K562 (cell line): ENCODE measurements at regions not wholly inside any gene's neighbourhood (a gene's known extent, or its start where the extent isn't known, plus 50 kb on each side); places are given as distances from the start of the nearest gene placed in this dataset.
"Not testable (repeated sequence)": the region's sequence is repeated elsewhere in the genome, so short reads cannot be mapped to it uniquely, and the experiment has no call there.

ENCODE experiments used
- BCOR ChIP-seq: fragments of 450-650 bp; IDR thresholded peaks from 2 replicates; pipeline ENCODE4 v1.6.1; 2016
- CCNT2 ChIP-seq: IDR thresholded peaks from 2 replicates; pipeline ENCODE4 v1.6.1; 2011; ENCODE audit warnings: borderline replicate concordance, low read depth, mild to moderate bottlenecking, moderate library complexity, mixed read lengths, low read length; ENCODE audit not compliant: insufficient read length; ENCODE audit errors: extremely low read depth
- CXXC5 ChIP-seq: fragments of 250-450 bp; sonication (Bioruptor Pico); IDR thresholded peaks from 2 replicates; pipeline ENCODE4 v1.8.0; 2022; ENCODE audit warnings: inconsistent platforms, mild to moderate bottlenecking, moderate library complexity
- EP400 ChIP-seq: fragments of 450-650 bp; IDR thresholded peaks from 2 replicates; pipeline ENCODE4 v1.6.1; 2017; ENCODE audit warnings: antibody characterized with exemption, mild to moderate bottlenecking, moderate library complexity
- FOSL1 ChIP-seq: fragments of 200-800 bp; sonication (Bioruptor generic); conservative IDR thresholded peaks from 2 replicates; pipeline ENCODE4 v1.6.1; 2016; ENCODE audit warnings: missing genetic modification characterization, missing compliant biosample characterization
- GATA2 ChIP-seq: sonication (generic); formaldehyde crosslinking; IDR thresholded peaks from 2 replicates; pipeline ENCODE4 v1.4.0; 2020; ENCODE audit warnings: mild to moderate bottlenecking, missing genetic modification reagents
- L3MBTL2 ChIP-seq: fragments of 450-650 bp; IDR thresholded peaks from 2 replicates; pipeline ENCODE4 v1.6.1; 2016; ENCODE audit warnings: mild to moderate bottlenecking, moderate library complexity
- LARP7 ChIP-seq: fragments of 450-650 bp; IDR thresholded peaks from 2 replicates; pipeline ENCODE4 v1.6.1; 2016
- MYC ChIP-seq, 2 experiments: fragments of 250-450 bp in 1 of 2; sonication (Bioruptor Pico) in 1 of 2; IDR thresholded peaks; 2 replicates each; pipeline versions ENCODE4 v1.5.1 to v1.6.1; 2012 to 2021; ENCODE audit warnings: low read depth in 2 of 2, borderline replicate concordance in 1 of 2, improper control_type of control experiment in 1 of 2, low read length in 1 of 2, mild to moderate bottlenecking in 1 of 2, moderate library complexity in 1 of 2
- NEUROD1 ChIP-seq: fragments of 150-350 bp; IDR thresholded peaks from 2 replicates; pipeline ENCODE4 v1.6.1; 2014; ENCODE audit warnings: borderline replicate concordance, low read length, low read depth; ENCODE audit not compliant: partially characterized antibody
- NR2C1 ChIP-seq, 2 experiments: fragments of 450-650 bp; IDR thresholded peaks; 2 replicates each; pipeline ENCODE4 v1.6.1; 2017; ENCODE audit warnings: mild to moderate bottlenecking in 2 of 2, antibody characterized with exemption in 1 of 2, inconsistent platforms in 1 of 2, missing compliant biosample characterization in 1 of 2, missing genetic modification characterization in 1 of 2
- PHF21A ChIP-seq: fragments of 450-650 bp; IDR thresholded peaks from 2 replicates; pipeline ENCODE4 v1.6.1; 2017; ENCODE audit warnings: low read depth, borderline replicate concordance
- TCFL5 ChIP-seq: fragments of 250-450 bp; sonication (Bioruptor Pico); conservative IDR thresholded peaks from 2 replicates; pipeline ENCODE4 v1.6.1; 2021; ENCODE audit warnings: mild to moderate bottlenecking, moderate library complexity, matching md5 sums
- TEAD4 ChIP-seq, 2 experiments: sonication (generic) in 1 of 2; formaldehyde crosslinking in 1 of 2; IDR thresholded peaks; 2 replicates each; pipeline versions ENCODE4 v1.6.1 to v1.8.0; 2012 to 2022; ENCODE audit warnings: borderline replicate concordance in 1 of 2, inconsistent platforms in 1 of 2, low read length in 1 of 2, mild to moderate bottlenecking in 1 of 2, missing genetic modification reagents in 1 of 2
- TOE1 ChIP-seq, 2 experiments: fragments of 450-650 bp in 1 of 2; sonication (generic) in 1 of 2; formaldehyde crosslinking in 1 of 2; IDR thresholded peaks; 2 replicates each; pipeline versions ENCODE4 v1.7.1 to v1.8.0; 2016 to 2022; ENCODE audit warnings: borderline replicate concordance in 2 of 2, mild to moderate bottlenecking in 2 of 2, antibody characterized with exemption in 1 of 2, inconsistent platforms in 1 of 2, low read depth in 1 of 2, missing genetic modification reagents in 1 of 2, moderate library complexity in 1 of 2
- VEZF1 ChIP-seq: fragments of 200-800 bp; sonication (Bioruptor generic); IDR thresholded peaks from 2 replicates; pipeline ENCODE4 v1.6.1; 2017; ENCODE audit warnings: missing genetic modification characterization, missing compliant biosample characterization
- ZNF324 ChIP-seq: fragments of 250-450 bp; sonication (Bioruptor Pico); IDR thresholded peaks from 2 replicates; pipeline ENCODE4 v1.4.0; 2020; ENCODE audit warnings: mild to moderate bottlenecking
- ZNF589 ChIP-seq: fragments of 200-800 bp; sonication (Bioruptor generic); IDR thresholded peaks from 2 replicates; pipeline ENCODE4 v1.6.1; 2016; ENCODE audit warnings: low read depth, missing genetic modification characterization, missing compliant biosample characterization
- ZNF639 ChIP-seq, 2 experiments: fragments of 200-800 bp in 1 of 2; sonication (Bioruptor generic) in 1 of 2; sonication (generic) in 1 of 2; formaldehyde crosslinking in 1 of 2; IDR thresholded peaks in 1 of 2; conservative IDR thresholded peaks in 1 of 2; 2 replicates each; pipeline versions ENCODE4 v1.5.0 to v1.6.1; 2016 to 2020; ENCODE audit warnings: missing compliant biosample characterization in 1 of 2, missing genetic modification characterization in 1 of 2, missing genetic modification reagents in 1 of 2
- TF ChIP-seq, protein P1 (sequence below): fragments of 450-650 bp; formaldehyde crosslinking; conservative IDR thresholded peaks from 2 replicates; pipeline ENCODE4 v1.4.0; 2022; ENCODE audit warnings: mild to moderate bottlenecking, missing genetic modification characterization

DNA sequence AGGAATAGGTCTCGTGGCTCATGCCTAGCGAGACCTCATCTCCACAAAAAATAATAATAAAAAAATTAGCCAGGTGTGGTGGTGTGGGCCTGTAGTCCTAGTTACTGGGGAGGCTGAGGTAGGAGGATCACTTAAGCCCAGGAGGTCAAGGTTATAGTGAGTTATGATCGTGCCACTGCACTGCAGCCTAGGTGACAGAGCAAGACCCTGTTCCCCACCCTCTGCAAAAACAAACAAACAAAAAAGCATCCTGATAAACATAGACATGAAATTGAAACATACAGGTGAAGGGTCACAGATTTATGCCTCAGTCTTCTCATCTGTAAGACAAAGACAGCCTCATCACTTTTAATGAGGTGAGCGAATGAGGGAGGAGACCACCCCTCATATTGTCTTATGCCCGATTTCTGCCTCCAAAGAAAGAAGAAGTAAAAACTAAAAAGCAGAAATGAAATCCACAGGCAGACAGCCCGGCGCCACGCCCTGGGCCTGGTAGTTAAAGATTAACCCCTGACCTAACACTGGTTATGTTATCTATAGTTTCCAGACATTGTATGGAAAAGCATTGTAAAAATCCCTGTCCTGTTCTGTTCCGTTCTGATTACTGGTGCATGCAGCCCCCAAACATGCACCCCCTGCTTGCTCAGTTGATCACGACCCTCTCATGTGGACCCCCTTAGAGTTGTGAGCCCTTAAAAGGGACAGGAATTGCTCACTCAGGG lies 138.5 kb downstream of the OR2B2 start (continued):
- TF ChIP-seq, protein P1, sequence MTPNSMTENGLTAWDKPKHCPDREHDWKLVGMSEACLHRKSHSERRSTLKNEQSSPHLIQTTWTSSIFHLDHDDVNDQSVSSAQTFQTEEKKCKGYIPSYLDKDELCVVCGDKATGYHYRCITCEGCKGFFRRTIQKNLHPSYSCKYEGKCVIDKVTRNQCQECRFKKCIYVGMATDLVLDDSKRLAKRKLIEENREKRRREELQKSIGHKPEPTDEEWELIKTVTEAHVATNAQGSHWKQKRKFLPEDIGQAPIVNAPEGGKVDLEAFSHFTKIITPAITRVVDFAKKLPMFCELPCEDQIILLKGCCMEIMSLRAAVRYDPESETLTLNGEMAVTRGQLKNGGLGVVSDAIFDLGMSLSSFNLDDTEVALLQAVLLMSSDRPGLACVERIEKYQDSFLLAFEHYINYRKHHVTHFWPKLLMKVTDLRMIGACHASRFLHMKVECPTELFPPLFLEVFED (CRISPR knock-in tag) = peak; percentile 48; the same call in 1 of the 2 replicates
- TF ChIP-seq L3MBTL2 (0 out of 2 replicates have a peak, but pooled peaks have one; percentile 22), NR2C1 (IDR thresholded peaks at IDR 0.05) (peak; percentile 79), NR2C1 (tag; IDR thresholded peaks at IDR 0.05) (peak; percentile 87), BCOR (peak; percentile 68), FOSL1 (tag) (peak; percentile 65), PHF21A (0 out of 2 replicates have a peak, but pooled peaks have one; percentile 59), LARP7 (0 out of 2 replicates have a peak, but pooled peaks have one; percentile 69), MYC (IDR thresholded peaks at IDR 0.05; ENCODE audit: low read depth, low read length) (peak; percentile 42; the same call in 1 of the 2 replicates), EP400 (peak; percentile 31), ZNF589 (CRISPR knock-in tag) (peak; percentile 68), ZNF324 (CRISPR knock-in tag) (0 out of 2 replicates have a peak, but pooled peaks have one; percentile 32), CXXC5 (CRISPR knock-in tag) (peak; percentile 85), TOE1 (IDR thresholded peaks at IDR 0.05; ENCODE audit: borderline replicate concordance) (peak; percentile 32), ZNF639 (CRISPR knock-in tag; conservative IDR thresholded peaks at IDR 0.05 in 1 of 2, IDR thresholded peaks at IDR 0.05 in 1 of 2) (peak in 1 of 2 experiments; percentile 74; a peak in 2 of 4 replicates), TEAD4 (IDR thresholded peaks at IDR 0.05; ENCODE audit: low read length) (peak; percentile 95), VEZF1 (peak; percentile 69), CCNT2 (peak; percentile 77), NEUROD1 (peak; percentile 50), GATA2 (CRISPR knock-in tag) (peak; percentile 98), TCFL5 (peak; percentile 70; the same call in 1 of the 2 replicates)
- TF ChIP-seq MYC (CRISPR knock-in tag; IDR thresholded peaks at IDR 0.05; ENCODE audit: borderline replicate concordance, low read depth); TOE1 (CRISPR knock-in tag; IDR thresholded peaks at IDR 0.05; ENCODE audit: borderline replicate concordance, low read depth); TEAD4 (CRISPR knock-in tag; IDR thresholded peaks at IDR 0.05; ENCODE audit: borderline replicate concordance): not testable (repeated sequence)
